GM19025 (cell line): ENCODE measurements at regions not wholly inside any gene's neighbourhood (a gene's known extent, or its start where the extent isn't known, plus 50 kb on each side); places are given as distances from the start of the nearest gene placed in this dataset.

Experiments used
- ATAC-seq: cut with Tn5 transposase; IDR thresholded peaks from one replicate; pipeline ENCODE4 v1.9.1; 2021; ENCODE audit warnings: mild to moderate bottlenecking, low read depth, moderate library complexity; ENCODE audit not compliant: unreplicated experiment

- ATAC-seq: no peak
Measured at GRCh38 chr6:98574984-98575383, 259.4 kb upstream of the POU3F2 start.

- no peak for ATAC-seq
Measured at GRCh38 chr6:98576791-98577190, 257.6 kb upstream of the POU3F2 start.

GRCh38 chr6:98578016-98578415 is 256.4 kb upstream of the POU3F2 start:
- no peak for ATAC-seq

- ATAC-seq: no peak
Measured at GRCh38 chr6:98579079-98579478, 255.3 kb upstream of the POU3F2 start.

GRCh38 chr6:98579941-98580340 is 254.4 kb upstream of the POU3F2 start:
- no peak for ATAC-seq

- no peak for ATAC-seq
Measured at GRCh38 chr6:98581705-98582104, 252.7 kb upstream of the POU3F2 start.

GRCh38 chr6:98583506-98583905 is 250.9 kb upstream of the POU3F2 start:
- ATAC-seq: no peak

- no peak for ATAC-seq
Measured at GRCh38 chr6:98586163-98586562, 248.2 kb upstream of the POU3F2 start.

GRCh38 chr6:98587555-98587954 is 246.8 kb upstream of the POU3F2 start:
- no peak for ATAC-seq

- ATAC-seq: no peak
Measured at GRCh38 chr6:98589536-98589935, 244.8 kb upstream of the POU3F2 start.

- no peak for ATAC-seq
Measured at GRCh38 chr6:98590136-98590681, 244.2 kb upstream of the POU3F2 start.

GRCh38 chr6:98590997-98591396 is 243.4 kb upstream of the POU3F2 start:
- ATAC-seq: no peak

- no peak for ATAC-seq
Measured at GRCh38 chr6:98593676-98594075, 240.7 kb upstream of the POU3F2 start.

- no peak for ATAC-seq
Measured at GRCh38 chr6:98601716-98602115, 232.7 kb upstream of the POU3F2 start.

- no peak for ATAC-seq
Measured at GRCh38 chr6:98605705-98606104, 228.7 kb upstream of the POU3F2 start.

- ATAC-seq: no peak
Measured at GRCh38 chr6:98627129-98627775, 207.1 kb upstream of the POU3F2 start.

- no peak for ATAC-seq
Measured at GRCh38 chr6:98633886-98634285, 200.5 kb upstream of the POU3F2 start.

GRCh38 chr6:98634569-98634968 is 199.8 kb upstream of the POU3F2 start:
- ATAC-seq: no peak

- ATAC-seq: no peak
Measured at GRCh38 chr6:98635191-98635590, 199.2 kb upstream of the POU3F2 start.

GRCh38 chr6:98636941-98637340 is 197.4 kb upstream of the POU3F2 start:
- no peak for ATAC-seq

- ATAC-seq: no peak
Measured at GRCh38 chr6:98639089-98639635, 195.2 kb upstream of the POU3F2 start.

- no peak for ATAC-seq
Measured at GRCh38 chr6:98640366-98640765, 194.0 kb upstream of the POU3F2 start.
